Osteocyte (in vitro differentiated cells): ENCODE measurements at regions not wholly inside any gene's neighbourhood (a gene's known extent, or its start where the extent isn't known, plus 50 kb on each side); places are given as distances from the start of the nearest gene placed in this dataset.

Source experiments
- DNase-seq: peaks from one replicate; pipeline ENCODE4 v3.0.0; 2021; ENCODE audit warnings: mixed read lengths; ENCODE audit not compliant: unreplicated experiment; ENCODE audit errors: extremely low spot score
- H3K27ac Mint-ChIP-seq: one replicate; pipeline ENCODE4 v1.8.0; 2021; ENCODE audit warnings: mild to moderate bottlenecking, mixed read lengths; ENCODE audit not compliant: unreplicated experiment
- H3K27me3 Mint-ChIP-seq: one replicate; pipeline ENCODE4 v1.8.0; 2021; ENCODE audit warnings: mixed read lengths; ENCODE audit not compliant: unreplicated experiment
- H3K36me3 Mint-ChIP-seq: one replicate; pipeline ENCODE4 v1.8.0; 2021; ENCODE audit warnings: mixed read lengths; ENCODE audit not compliant: unreplicated experiment
- H3K4me1 Mint-ChIP-seq: one replicate; pipeline ENCODE4 v1.8.0; 2021; ENCODE audit warnings: mixed read lengths; ENCODE audit not compliant: unreplicated experiment
- H3K4me3 Mint-ChIP-seq: one replicate; pipeline ENCODE4 v1.8.0; 2021; ENCODE audit warnings: mild to moderate bottlenecking, moderate library complexity, mixed read lengths; ENCODE audit not compliant: unreplicated experiment
- H3K9me3 Mint-ChIP-seq: one replicate; pipeline ENCODE4 v1.8.0; 2021; ENCODE audit warnings: mixed read lengths; ENCODE audit not compliant: unreplicated experiment
- TF ChIP-seq, protein P1 (sequence below): fragments of 200-600 bp; sonication (generic); IDR thresholded peaks from 2 replicates; pipeline ENCODE4 v1.5.0; 2021; ENCODE audit warnings: antibody characterized with exemption, mild to moderate bottlenecking, moderate library complexity

GRCh38 chr2:171241771-171242170 lies 81.1 kb upstream of the TLK1 start:
- Mint-ChIP-seq H3K27me3 (no peaks in the 10 kb centered on the region), H3K36me3 (peaks cover 19% of the 10 kb centered on the region)

DNA sequence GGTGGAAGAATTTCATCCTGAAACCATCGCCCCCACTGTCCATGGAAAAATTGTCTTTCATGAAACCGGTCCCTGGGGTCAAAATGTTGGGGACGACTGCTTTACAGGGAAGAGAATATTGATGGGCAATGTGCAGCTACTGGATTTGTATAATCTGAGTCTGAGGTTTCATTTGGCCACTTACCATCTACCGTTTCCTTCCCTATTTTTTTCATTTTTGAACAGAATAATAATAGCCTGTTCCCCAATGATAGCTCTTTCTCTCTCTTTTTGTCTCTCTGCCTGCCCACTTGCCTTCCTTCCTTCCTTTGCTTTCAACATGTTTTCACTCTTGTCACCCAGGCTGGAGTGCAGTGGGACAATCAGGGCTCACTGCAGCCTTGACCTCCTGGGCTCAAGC lies 78.3 kb upstream of the TLK1 start:
- Mint-ChIP-seq H3K36me3 (peaks cover 3% of the 10 kb centered on the region), H3K9me3 (no peaks in the 10 kb centered on the region), H3K27ac (no peak overlapping the region), H3K4me1 (no peaks in the 10 kb centered on the region), H3K27me3 (peaks cover 3% of the 10 kb centered on the region), H3K4me3 (no peak overlapping the region)
- no peak for DNase-seq
- TF ChIP-seq, protein P1, sequence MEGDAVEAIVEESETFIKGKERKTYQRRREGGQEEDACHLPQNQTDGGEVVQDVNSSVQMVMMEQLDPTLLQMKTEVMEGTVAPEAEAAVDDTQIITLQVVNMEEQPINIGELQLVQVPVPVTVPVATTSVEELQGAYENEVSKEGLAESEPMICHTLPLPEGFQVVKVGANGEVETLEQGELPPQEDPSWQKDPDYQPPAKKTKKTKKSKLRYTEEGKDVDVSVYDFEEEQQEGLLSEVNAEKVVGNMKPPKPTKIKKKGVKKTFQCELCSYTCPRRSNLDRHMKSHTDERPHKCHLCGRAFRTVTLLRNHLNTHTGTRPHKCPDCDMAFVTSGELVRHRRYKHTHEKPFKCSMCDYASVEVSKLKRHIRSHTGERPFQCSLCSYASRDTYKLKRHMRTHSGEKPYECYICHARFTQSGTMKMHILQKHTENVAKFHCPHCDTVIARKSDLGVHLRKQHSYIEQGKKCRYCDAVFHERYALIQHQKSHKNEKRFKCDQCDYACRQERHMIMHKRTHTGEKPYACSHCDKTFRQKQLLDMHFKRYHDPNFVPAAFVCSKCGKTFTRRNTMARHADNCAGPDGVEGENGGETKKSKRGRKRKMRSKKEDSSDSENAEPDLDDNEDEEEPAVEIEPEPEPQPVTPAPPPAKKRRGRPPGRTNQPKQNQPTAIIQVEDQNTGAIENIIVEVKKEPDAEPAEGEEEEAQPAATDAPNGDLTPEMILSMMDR = no peak

More at GRCh38 chr2:171241771-171242170, 81.1 kb upstream of the TLK1 start:
- DNase-seq = no peak
- no peaks in the 10 kb centered on the region for H3K4me1 Mint-ChIP-seq
- H3K9me3 Mint-ChIP-seq = peaks cover 19% of the 10 kb centered on the region
- H3K27ac Mint-ChIP-seq = no peak overlapping the region
- TF ChIP-seq, protein P1 = no peak
- H3K4me3 Mint-ChIP-seq = no peak overlapping the region

DNA sequence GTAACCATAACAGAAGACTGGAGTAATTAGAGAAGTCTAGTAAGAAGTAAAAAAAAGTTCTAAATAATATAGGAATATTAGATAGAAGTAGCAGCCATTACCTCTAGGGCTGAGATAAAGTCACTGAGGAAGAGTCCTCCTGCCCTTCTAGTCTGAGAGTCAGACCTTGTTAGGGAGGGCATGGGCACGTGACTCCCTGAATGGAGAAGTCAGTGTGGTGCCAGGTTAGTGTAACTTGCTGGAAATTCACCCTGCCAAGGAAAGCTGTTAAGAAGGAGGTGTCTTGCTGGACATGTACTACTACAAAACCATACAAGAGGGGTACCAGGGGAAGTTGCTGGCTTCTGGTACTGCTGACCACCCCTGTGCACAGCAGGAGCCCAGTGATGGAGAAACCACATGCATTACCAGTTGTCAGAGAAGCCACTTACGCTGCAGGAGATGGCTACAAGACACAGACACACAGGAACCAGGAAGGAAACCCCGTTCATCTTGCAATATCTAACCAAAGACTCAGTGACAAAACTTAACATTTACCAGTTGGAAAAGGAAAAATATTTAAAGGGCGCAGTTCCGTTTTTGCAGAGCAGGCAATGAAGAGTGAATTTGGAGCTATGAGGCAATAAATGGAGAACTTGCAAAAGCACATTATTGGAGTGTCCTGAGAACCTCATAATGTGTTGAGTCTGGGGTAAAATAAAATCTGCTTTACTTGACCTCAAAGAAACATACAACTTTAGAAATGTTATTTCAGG lies 77.2 kb upstream of the TLK1 start:
- Mint-ChIP-seq H3K9me3 (no peaks in the 10 kb centered on the region), H3K4me1 (no peaks in the 10 kb centered on the region), H3K27me3 (peaks cover 3% of the 10 kb centered on the region), H3K4me3 (no peak overlapping the region), H3K36me3 (peaks cover 3% of the 10 kb centered on the region), H3K27ac (no peak overlapping the region)
- no peak for DNase-seq
- TF ChIP-seq, protein P1 = no peak

- Mint-ChIP-seq H3K27me3 (peaks cover 3% of the 10 kb centered on the region), H3K9me3 (no peaks in the 10 kb centered on the region), H3K36me3 (peaks cover 3% of the 10 kb centered on the region), H3K27ac (no peak overlapping the region), H3K4me3 (no peak overlapping the region), H3K4me1 (no peaks in the 10 kb centered on the region)
- no peak for DNase-seq
- TF ChIP-seq, protein P1 = no peak
Measured at GRCh38 chr2:171235262-171235881, 74.7 kb upstream of the TLK1 start.

- no peak for DNase-seq
- Mint-ChIP-seq H3K27me3 (peaks cover 3% of the 10 kb centered on the region), H3K36me3 (no peaks in the 10 kb centered on the region), H3K9me3 (no peaks in the 10 kb centered on the region), H3K4me1 (peaks cover 9% of the 10 kb centered on the region), H3K4me3 (no peak overlapping the region), H3K27ac (no peak overlapping the region)
- TF ChIP-seq, protein P1 = no peak
Measured at GRCh38 chr2:171230176-171230575, 69.5 kb upstream of the TLK1 start.
